H9 (cell line): ENCODE measurements at regions not wholly inside any gene's neighbourhood (a gene's known extent, or its start where the extent isn't known, plus 50 kb on each side); places are given as distances from the start of the nearest gene placed in this dataset.

Experiments
- DNase-seq: peaks from one replicate; pipeline ENCODE4 v3.0.0-alpha.2; 2017
- H2AFZ ChIP-seq: one replicate; pipeline ENCODE4 v1.6.1; 2013; ENCODE audit warnings: mild to moderate bottlenecking, low read length, control low read depth, moderate library complexity
- H2AK5ac ChIP-seq: 2 replicates; pipeline ENCODE4 v1.6.1; 2013; ENCODE audit warnings: low read length, control low read depth, mixed read lengths; ENCODE audit not compliant: insufficient read length
- H2BK120ac ChIP-seq: one replicate; pipeline ENCODE4 v1.6.1; 2013; ENCODE audit warnings: low read depth, mild to moderate bottlenecking, low read length, control low read depth, inconsistent platforms; ENCODE audit not compliant: poor library complexity, severe bottlenecking
- H2BK12ac ChIP-seq: 2 replicates; pipeline ENCODE4 v1.6.1; 2013; ENCODE audit warnings: low read length, control low read depth, mixed read lengths, low read depth; ENCODE audit not compliant: insufficient read length
- H2BK15ac ChIP-seq: 2 replicates; pipeline ENCODE4 v1.6.1; 2013; ENCODE audit warnings: low read depth, low read length, control low read depth
- H2BK20ac ChIP-seq: one replicate; pipeline ENCODE4 v1.6.1; 2013; ENCODE audit warnings: low read depth, mild to moderate bottlenecking, low read length, control low read depth, inconsistent platforms; ENCODE audit not compliant: poor library complexity, severe bottlenecking
- H2BK5ac ChIP-seq: 2 replicates; pipeline ENCODE4 v1.6.1; 2013; ENCODE audit warnings: low read length, control low read depth, mixed read lengths; ENCODE audit not compliant: insufficient read length
- H3K14ac ChIP-seq: 2 replicates; pipeline ENCODE4 v1.6.1; 2013; ENCODE audit warnings: low read length, control low read depth; ENCODE audit not compliant: insufficient read depth
- H3K18ac ChIP-seq: 2 replicates; pipeline ENCODE4 v1.6.1; 2013; ENCODE audit warnings: low read depth, mild to moderate bottlenecking, mixed read lengths, low read length, control low read depth; ENCODE audit not compliant: insufficient read length
- H3K23ac ChIP-seq: 2 replicates; pipeline ENCODE4 v1.6.1; 2013; ENCODE audit warnings: low read length, control low read depth, mixed read lengths, low read depth; ENCODE audit not compliant: insufficient read length
- H3K23me2 ChIP-seq: 2 replicates; pipeline ENCODE4 v1.6.1; 2013; ENCODE audit warnings: low read depth, mild to moderate bottlenecking, mixed read lengths, low read length, control low read depth; ENCODE audit not compliant: insufficient read length, poor library complexity, severe bottlenecking
- H3K27ac ChIP-seq: 2 replicates; pipeline ENCODE4 v1.5.1; 2013; ENCODE audit warnings: low read length, control low read depth, mixed read lengths, low read depth; ENCODE audit not compliant: insufficient read length
- H3K27me3 ChIP-seq: 2 replicates; pipeline ENCODE4 v1.6.1; 2013; ENCODE audit warnings: low read length, control low read depth, inconsistent platforms; ENCODE audit not compliant: insufficient read depth
- H3K4ac ChIP-seq: 2 replicates; pipeline ENCODE4 v1.6.1; 2013; ENCODE audit warnings: low read depth, mild to moderate bottlenecking, control low read depth, inconsistent platforms, low read length, moderate library complexity
- H3K4me1 ChIP-seq: 2 replicates; pipeline ENCODE4 v1.6.1; 2013; ENCODE audit warnings: low read length, control low read depth, inconsistent platforms; ENCODE audit not compliant: insufficient read depth
- H3K4me2 ChIP-seq: 2 replicates; pipeline ENCODE4 v1.6.1; 2013; ENCODE audit warnings: low read length, control low read depth, mixed read lengths; ENCODE audit not compliant: insufficient read length, insufficient read depth
- H3K56ac ChIP-seq: 2 replicates; pipeline ENCODE4 v1.6.1; 2013; ENCODE audit warnings: low read depth, mild to moderate bottlenecking, mixed read lengths, low read length, control low read depth; ENCODE audit not compliant: insufficient read length
- H3K79me1 ChIP-seq: 2 replicates; pipeline ENCODE4 v1.6.1; 2013; ENCODE audit warnings: low read depth, mild to moderate bottlenecking, moderate library complexity, low read length, control low read depth, inconsistent platforms; ENCODE audit not compliant: insufficient read depth, poor library complexity, severe bottlenecking
- H3K79me2 ChIP-seq: 2 replicates; pipeline ENCODE4 v1.6.1; 2013; ENCODE audit warnings: low read length, control low read depth, inconsistent platforms; ENCODE audit not compliant: insufficient read depth
- H3K9ac ChIP-seq: 2 replicates; pipeline ENCODE4 v1.6.1; 2013; ENCODE audit warnings: low read length, control low read depth, mixed read lengths; ENCODE audit not compliant: insufficient read length; ENCODE audit errors: extremely low read depth
- H3K9me3 ChIP-seq: one replicate; pipeline ENCODE4 v1.6.1; 2013; ENCODE audit warnings: low read depth, low read length, inconsistent platforms; ENCODE audit not compliant: control insufficient read depth
- H3T11ph ChIP-seq: one replicate; pipeline ENCODE4 v1.6.1; 2013; ENCODE audit warnings: mild to moderate bottlenecking, low read length, control low read depth, inconsistent platforms
- H4K20me1 ChIP-seq: one replicate; pipeline ENCODE4 v1.6.1; 2013; ENCODE audit not compliant: control insufficient read depth, insufficient read length, insufficient read depth
- H4K5ac ChIP-seq: 2 replicates; pipeline ENCODE4 v1.6.1; 2013; ENCODE audit warnings: low read depth, mild to moderate bottlenecking, mixed read lengths, low read length, control low read depth; ENCODE audit not compliant: insufficient read length
- H4K8ac ChIP-seq: replicated peaks from 2 replicates; pipeline ENCODE4 v1.6.1; 2013; ENCODE audit warnings: low read length, control low read depth, mixed read lengths, low read depth; ENCODE audit not compliant: insufficient read length
- H4K91ac ChIP-seq: 2 replicates; pipeline ENCODE4 v1.6.1; 2013; ENCODE audit warnings: low read depth, mild to moderate bottlenecking, moderate library complexity, mixed read lengths, low read length, control low read depth; ENCODE audit not compliant: insufficient read length
- H3K27ac Mint-ChIP-seq, 3 experiments: 2 replicates in 2 of 3; 3 replicates in 1 of 3; pipeline ENCODE4 v1.8.0; 2020 to 2021; ENCODE audit warnings: mixed read lengths in 3 of 3, mild to moderate bottlenecking in 1 of 3, moderate library complexity in 1 of 3
- H3K27me3 Mint-ChIP-seq: 2 replicates; pipeline ENCODE4 v1.8.0; 2021; ENCODE audit warnings: low read depth, mild to moderate bottlenecking, moderate library complexity, mixed read lengths
- H3K36me3 Mint-ChIP-seq, 3 experiments: 2 replicates in 2 of 3; 3 replicates in 1 of 3; pipeline ENCODE4 v1.8.0; 2020 to 2021; ENCODE audit warnings: low read depth in 3 of 3, mixed read lengths in 3 of 3; ENCODE audit not compliant: insufficient read depth in 1 of 3
- H3K4me1 Mint-ChIP-seq, 2 experiments: 2 replicates each; pipeline ENCODE4 v1.8.0; 2020; ENCODE audit warnings: mixed read lengths in 2 of 2
- H3K4me3 Mint-ChIP-seq, 2 experiments: 2 replicates in 1 of 2; 3 replicates in 1 of 2; pipeline ENCODE4 v1.8.0; 2020 to 2021; ENCODE audit warnings: mild to moderate bottlenecking in 2 of 2, mixed read lengths in 2 of 2, moderate library complexity in 1 of 2
- H3K9me3 Mint-ChIP-seq, 2 experiments: 2 replicates in 1 of 2; 3 replicates in 1 of 2; pipeline ENCODE4 v1.8.0; 2020; ENCODE audit warnings: mild to moderate bottlenecking in 2 of 2, mixed read lengths in 2 of 2, moderate library complexity in 1 of 2
- CTCF ChIP-seq: fragments of 200-600 bp; sonication (generic); conservative IDR thresholded peaks from 3 replicates; pipeline ENCODE4 v1.8.0; 2021; ENCODE audit warnings: antibody characterized with exemption, mild to moderate bottlenecking
- WGBS: extraction: QIAGEN DNeasy Blood & Tissue Kit; methylation state at CpG from one replicate; pipeline ENCODE4 v1.1.7; 2013; ENCODE audit warnings: missing lambda C conversion rate, low lambda C conversion rate, mixed read lengths; ENCODE audit not compliant: insufficient read length; ENCODE audit errors: extremely low coverage; 5-methylcytosine and 5-hydroxymethylcytosine counted together

DNA sequence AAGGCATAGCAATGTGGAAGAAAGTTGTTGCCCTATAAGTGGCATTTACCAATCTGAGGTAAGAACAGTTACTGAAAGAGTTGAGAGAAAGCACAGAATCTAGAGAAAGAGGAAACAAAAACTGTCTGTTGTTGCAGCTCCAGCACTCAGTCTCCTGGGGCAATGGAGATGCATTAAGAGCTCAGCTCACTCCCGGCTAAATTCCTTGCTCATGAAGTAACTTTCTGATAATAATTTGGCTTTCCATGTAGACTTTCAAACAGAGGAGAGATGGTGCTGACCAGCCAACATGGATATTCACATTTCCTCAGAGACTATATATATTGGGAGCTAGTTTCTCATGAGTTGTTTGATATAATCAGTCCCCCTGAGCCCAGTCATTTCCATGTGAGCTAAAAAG is 135.3 kb downstream of the GDAP2 start:
- no peak overlapping the region for H3K56ac ChIP-seq
- no peak overlapping the region for H4K91ac ChIP-seq
- Mint-ChIP-seq H3K27ac (no peak overlapping the region), H3K27me3 (no peaks in the 10 kb centered on the region), H3K4me1 (no peaks in the 10 kb centered on the region), H3K9me3 (peaks cover 0 to 5% of the 10 kb centered on the region in 2 experiments; a peak in 2 of 5 replicates), H3K4me3 (no peak overlapping the region), H3K36me3 (no peaks in the 10 kb centered on the region)
- no peaks in the 10 kb centered on the region for H3K9me3 ChIP-seq
- H3K4me2 ChIP-seq = no peak overlapping the region
- no peak overlapping the region for H3T11ph ChIP-seq
- no peak overlapping the region for H2BK120ac ChIP-seq
- no peak overlapping the region for H3K27ac ChIP-seq
- no peak overlapping the region for H3K9ac ChIP-seq
- H3K4ac ChIP-seq = no peak overlapping the region
- H2BK15ac ChIP-seq = no peak overlapping the region
- no peak overlapping the region for H3K23ac ChIP-seq
- no peak for TF ChIP-seq CTCF
- no CpG with 5 or more reads among the region's 1 CpG for WGBS
- H2BK20ac ChIP-seq = no peak overlapping the region
- no peaks in the 10 kb centered on the region for H3K23me2 ChIP-seq
- H2BK12ac ChIP-seq = no peak overlapping the region
- H3K79me1 ChIP-seq = no peaks in the 10 kb centered on the region
- no peak for DNase-seq
- H3K79me2 ChIP-seq = no peaks in the 10 kb centered on the region
- no peak overlapping the region for H2AK5ac ChIP-seq
- no peak overlapping the region for H3K14ac ChIP-seq
- no peak overlapping the region for H2AFZ ChIP-seq
- no peak overlapping the region for H3K18ac ChIP-seq
- H3K27me3 ChIP-seq = no peaks in the 10 kb centered on the region
- no peaks in the 10 kb centered on the region for H4K20me1 ChIP-seq
- H4K8ac ChIP-seq = no peak overlapping the region
- H3K4me1 ChIP-seq = no peaks in the 10 kb centered on the region
- H4K5ac ChIP-seq = no peak overlapping the region
- no peak overlapping the region for H2BK5ac ChIP-seq
